Thyroid gland (tissue), 4 donors: ENCODE measurements at regions not wholly inside any gene's neighbourhood (a gene's known extent, or its start where the extent isn't known, plus 50 kb on each side); places are given as distances from the start of the nearest gene placed in this dataset.

Experiments
- POLR2A ChIP-seq, 2 donors: fragments of 450-650 bp; IDR thresholded peaks; one replicate each; pipeline ENCODE4 v1.6.1; 2017; ENCODE audit warnings: antibody characterized with exemption in 2 of 2, mild to moderate bottlenecking in 2 of 2, moderate library complexity in 1 of 2
- TF ChIP-seq, protein P1 (sequence below), 6 experiments: fragments of 200-600 bp in 3 of 6; fragments of 450-650 bp in 3 of 6; sonication (generic) in 3 of 6; IDR thresholded peaks; one replicate each; pipeline ENCODE4 v1.5.1; 2016 to 2019; ENCODE audit warnings: antibody characterized with exemption in 6 of 6, mild to moderate bottlenecking in 2 of 6, inconsistent platforms in 1 of 6, moderate library complexity in 1 of 6

- TF ChIP-seq, protein P1, sequence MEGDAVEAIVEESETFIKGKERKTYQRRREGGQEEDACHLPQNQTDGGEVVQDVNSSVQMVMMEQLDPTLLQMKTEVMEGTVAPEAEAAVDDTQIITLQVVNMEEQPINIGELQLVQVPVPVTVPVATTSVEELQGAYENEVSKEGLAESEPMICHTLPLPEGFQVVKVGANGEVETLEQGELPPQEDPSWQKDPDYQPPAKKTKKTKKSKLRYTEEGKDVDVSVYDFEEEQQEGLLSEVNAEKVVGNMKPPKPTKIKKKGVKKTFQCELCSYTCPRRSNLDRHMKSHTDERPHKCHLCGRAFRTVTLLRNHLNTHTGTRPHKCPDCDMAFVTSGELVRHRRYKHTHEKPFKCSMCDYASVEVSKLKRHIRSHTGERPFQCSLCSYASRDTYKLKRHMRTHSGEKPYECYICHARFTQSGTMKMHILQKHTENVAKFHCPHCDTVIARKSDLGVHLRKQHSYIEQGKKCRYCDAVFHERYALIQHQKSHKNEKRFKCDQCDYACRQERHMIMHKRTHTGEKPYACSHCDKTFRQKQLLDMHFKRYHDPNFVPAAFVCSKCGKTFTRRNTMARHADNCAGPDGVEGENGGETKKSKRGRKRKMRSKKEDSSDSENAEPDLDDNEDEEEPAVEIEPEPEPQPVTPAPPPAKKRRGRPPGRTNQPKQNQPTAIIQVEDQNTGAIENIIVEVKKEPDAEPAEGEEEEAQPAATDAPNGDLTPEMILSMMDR (IDR thresholded peaks at IDR 0.05): no peak
- no peak for TF ChIP-seq POLR2A (IDR thresholded peaks at IDR 0.05)
Observed at GRCh38 chr15:62730825-62731224, 311.7 kb upstream of the TPM1 start.
